ENCODE measurements at regions not wholly inside any gene's neighbourhood (a gene's known extent, or its start where the extent isn't known, plus 50 kb on each side); places are given as distances from the start of the nearest gene placed in this dataset.
"Not testable (repeated sequence)": the region's sequence is repeated elsewhere in the genome, so short reads cannot be mapped to it uniquely, and the experiment has no call there.

GRCh38 chr5:71771191-71771590 lies 52.1 kb downstream of the CARTPT start:
- no peak for DNase-seq

GRCh38 chr5:71778678-71779276 lies 59.7 kb downstream of the CARTPT start:
- no peak for DNase-seq

- DNase-seq: no peak
Observed at GRCh38 chr5:71780597-71780996, 61.5 kb downstream of the CARTPT start.

GRCh38 chr5:71782393-71782770 lies 63.3 kb downstream of the CARTPT start:
- DNase-seq: no peak

GRCh38 chr5:71782771-71783770 lies 64.0 kb downstream of the CARTPT start:
- DNase-seq: peak; percentile 43

- no peak for DNase-seq
Observed at GRCh38 chr5:71783891-71784290, 64.8 kb downstream of the CARTPT start.

GRCh38 chr5:71786337-71787055 lies 67.4 kb downstream of the CARTPT start:
- no peak for DNase-seq

GRCh38 chr5:71788794-71789193 lies 69.7 kb downstream of the CARTPT start:
- DNase-seq: no peak

- no peak for DNase-seq
Observed at GRCh38 chr5:71789746-71790145, 70.7 kb downstream of the CARTPT start.

GRCh38 chr5:71790433-71790832 lies 71.4 kb downstream of the CARTPT start:
- no peak for DNase-seq

- not testable (repeated sequence) for DNase-seq
Observed at GRCh38 chr5:71792041-71792440, 73.0 kb downstream of the CARTPT start.

GRCh38 chr5:71794061-71794695 lies 75.1 kb downstream of the CARTPT start:
- DNase-seq: no peak

GRCh38 chr5:71802673-71803072 lies 83.6 kb downstream of the CARTPT start:
- no peak for DNase-seq

- DNase-seq: no peak
Observed at GRCh38 chr5:71806711-71807110, 87.6 kb downstream of the CARTPT start.

- no peak for DNase-seq
Observed at GRCh38 chr5:71807909-71808308, 88.8 kb downstream of the CARTPT start.

- DNase-seq: no peak
Observed at GRCh38 chr5:71809446-71809845, 90.4 kb downstream of the CARTPT start.

- DNase-seq: no peak
Observed at GRCh38 chr5:71810023-71810422, 90.9 kb downstream of the CARTPT start.

- no peak for DNase-seq
Observed at GRCh38 chr5:71810471-71811195, 91.6 kb downstream of the CARTPT start.

- no peak for DNase-seq
Observed at GRCh38 chr5:71811779-71812178, 92.7 kb downstream of the CARTPT start.

- DNase-seq: no peak
Observed at GRCh38 chr5:71816307-71816706, 97.2 kb downstream of the CARTPT start.

GRCh38 chr5:71817891-71818290 lies 98.8 kb downstream of the CARTPT start:
- no peak for DNase-seq

- DNase-seq: no peak
Observed at GRCh38 chr5:71821029-71821428, 102.0 kb downstream of the CARTPT start.

Data from RPMI8226 (cell line).